GM23338 (cell line): ENCODE measurements at regions not wholly inside any gene's neighbourhood (a gene's known extent, or its start where the extent isn't known, plus 50 kb on each side); places are given as distances from the start of the nearest gene placed in this dataset.

Experiments used
- ATAC-seq: fragments of 200-7000 bp; cut with Tn5 transposase; 3 replicates; pipeline ENCODE4 v1.9.1; 2020
- DNase-seq: peaks from one replicate; pipeline ENCODE4 v3.0.0-alpha.2; 2015; ENCODE audit warnings: low spot score
- H2AFZ ChIP-seq: fragments of 200-600 bp; sonication (generic); 2 replicates; pipeline ENCODE4 v1.8.0; 2016; ENCODE audit warnings: antibody characterized with exemption, mild to moderate bottlenecking, moderate library complexity
- H3F3A ChIP-seq: fragments of 200-600 bp; sonication (generic); replicated peaks from 2 replicates; pipeline ENCODE4 v1.8.0; 2017; ENCODE audit warnings: antibody characterized with exemption, mixed run types, low read depth
- H3K27ac ChIP-seq: fragments of 200-600 bp; sonication (generic); 2 replicates; pipeline ENCODE4 v1.6.1; 2016; ENCODE audit warnings: low read depth
- H3K27me3 ChIP-seq: fragments of 200-600 bp; sonication (generic); 2 replicates; pipeline ENCODE4 v1.8.0; 2016; ENCODE audit warnings: mild to moderate bottlenecking, mixed run types, moderate library complexity; ENCODE audit not compliant: insufficient read depth
- H3K36me3 ChIP-seq: fragments of 200-600 bp; sonication (generic); 2 replicates; pipeline ENCODE4 v1.8.0; 2016; ENCODE audit warnings: mild to moderate bottlenecking; ENCODE audit not compliant: insufficient read depth
- H3K4me1 ChIP-seq: fragments of 200-600 bp; sonication (generic); 2 replicates; pipeline ENCODE4 v1.8.0; 2016; ENCODE audit warnings: mild to moderate bottlenecking, moderate library complexity; ENCODE audit not compliant: insufficient read depth
- H3K4me2 ChIP-seq: fragments of 200-600 bp; sonication (generic); 2 replicates; pipeline ENCODE4 v1.7.1; 2017; ENCODE audit warnings: mixed run types
- H3K4me3 ChIP-seq: fragments of 200-600 bp; sonication (generic); 2 replicates; pipeline ENCODE4 v1.6.1; 2016; ENCODE audit warnings: mixed run types
- H3K79me2 ChIP-seq: fragments of 200-600 bp; sonication (generic); replicated peaks from 2 replicates; pipeline ENCODE4 v1.8.0; 2017; ENCODE audit warnings: mild to moderate bottlenecking; ENCODE audit not compliant: insufficient read depth
- H3K9me2 ChIP-seq: fragments of 200-600 bp; sonication (generic); 2 replicates; pipeline ENCODE4 v1.8.0; 2017; ENCODE audit not compliant: insufficient read depth
- H4K20me1 ChIP-seq: fragments of 200-600 bp; sonication (generic); replicated peaks from 2 replicates; pipeline ENCODE4 v1.8.0; 2017; ENCODE audit warnings: mild to moderate bottlenecking; ENCODE audit not compliant: insufficient read depth
- H3K27ac Mint-ChIP-seq: 2 replicates; pipeline ENCODE4 v1.8.0; 2020; ENCODE audit warnings: inconsistent platforms, mild to moderate bottlenecking, moderate library complexity, mixed read lengths
- H3K27me3 Mint-ChIP-seq: 3 replicates; pipeline ENCODE4 v1.8.0; 2022; ENCODE audit warnings: low read depth, mild to moderate bottlenecking, moderate library complexity, mixed read lengths, inconsistent platforms; ENCODE audit not compliant: insufficient read depth, poor library complexity
- H3K36me3 Mint-ChIP-seq: 3 replicates; pipeline ENCODE4 v1.8.0; 2021; ENCODE audit warnings: low read depth, mild to moderate bottlenecking, inconsistent platforms, moderate library complexity, mixed read lengths
- H3K4me1 Mint-ChIP-seq: 3 replicates; pipeline ENCODE4 v1.8.0; 2020; ENCODE audit warnings: mild to moderate bottlenecking, inconsistent platforms, mixed read lengths
- H3K4me3 Mint-ChIP-seq: 3 replicates; pipeline ENCODE4 v1.8.0; 2021; ENCODE audit warnings: moderate library complexity, mild to moderate bottlenecking, inconsistent platforms, mixed read lengths
- H3K9me3 Mint-ChIP-seq: 3 replicates; pipeline ENCODE4 v1.8.0; 2020; ENCODE audit warnings: moderate library complexity, mild to moderate bottlenecking, inconsistent platforms, mixed read lengths
- CREB1 ChIP-seq: fragments of 250-450 bp; sonication (Bioruptor Pico); IDR thresholded peaks from 2 replicates; pipeline ENCODE4 v1.5.0; 2020; ENCODE audit warnings: low read depth, mild to moderate bottlenecking, moderate library complexity
- ETS1 ChIP-seq: IDR thresholded peaks from 2 replicates; pipeline ENCODE4 v1.6.1; 2016; ENCODE audit warnings: antibody characterized with exemption
- EZH2 ChIP-seq: fragments of 200-600 bp; sonication (generic); IDR thresholded peaks from one replicate; pipeline ENCODE4 v1.8.0; 2017; ENCODE audit warnings: antibody characterized with exemption, mild to moderate bottlenecking, low read depth; ENCODE audit not compliant: unreplicated experiment
- EZH2phosphoT487 ChIP-seq: fragments of 200-600 bp; sonication (generic); IDR thresholded peaks from one replicate; pipeline ENCODE4 v1.8.1; 2018; ENCODE audit warnings: antibody characterized with exemption; ENCODE audit not compliant: unreplicated experiment
- JUNB ChIP-seq: IDR thresholded peaks from one replicate; pipeline ENCODE4 v1.6.1; 2016; ENCODE audit warnings: antibody characterized with exemption; ENCODE audit not compliant: unreplicated experiment
- NANOG ChIP-seq: IDR thresholded peaks from 2 replicates; pipeline ENCODE4 v1.6.1; 2016; ENCODE audit warnings: antibody characterized with exemption, borderline replicate concordance
- POLR2AphosphoS5 ChIP-seq: IDR thresholded peaks from 2 replicates; pipeline ENCODE4 v1.6.1; 2016; ENCODE audit warnings: antibody characterized with exemption, low read depth
- STAT1 ChIP-seq: IDR thresholded peaks from one replicate; pipeline ENCODE4 v1.6.1; 2016; ENCODE audit warnings: antibody characterized with exemption; ENCODE audit not compliant: unreplicated experiment
- ZNF114 ChIP-seq: fragments of 250-450 bp; sonication (Bioruptor Pico); IDR thresholded peaks from 2 replicates; pipeline ENCODE4 v1.5.0; 2020; ENCODE audit warnings: mild to moderate bottlenecking, moderate library complexity
- ZNF331 ChIP-seq: fragments of 250-450 bp; sonication (Bioruptor Pico); IDR thresholded peaks from 2 replicates; pipeline ENCODE4 v1.5.0; 2020; ENCODE audit warnings: low read depth, mild to moderate bottlenecking, moderate library complexity
- TF ChIP-seq, protein P1 (sequence below), 2 experiments: fragments of 200-600 bp in 1 of 2; sonication (generic) in 1 of 2; conservative IDR thresholded peaks; 2 replicates each; pipeline versions ENCODE4 v1.5.1 to v1.6.1; 2016 to 2017; ENCODE audit warnings: antibody characterized with exemption in 2 of 2, low read depth in 2 of 2, mild to moderate bottlenecking in 2 of 2, moderate library complexity in 1 of 2
- TF ChIP-seq, protein P2 (sequence below): fragments of 250-450 bp; sonication (Bioruptor Pico); IDR thresholded peaks from 2 replicates; pipeline ENCODE4 v1.5.0; 2020; ENCODE audit warnings: mild to moderate bottlenecking, moderate library complexity
- TF ChIP-seq, protein P3 (sequence below): IDR thresholded peaks from one replicate; pipeline ENCODE4 v1.6.1; 2018; ENCODE audit warnings: antibody characterized with exemption; ENCODE audit not compliant: unreplicated experiment

- peaks cover 11% of the 10 kb centered on the region for H3K36me3 ChIP-seq
- no peaks in the 10 kb centered on the region; the same call in none of the 2 replicates for H3K9me2 ChIP-seq
- H3K27ac ChIP-seq, result no peak overlapping the region
- H3K4me1 ChIP-seq, result peaks cover 7% of the 10 kb centered on the region; the same call in 1 of the 2 replicates
- Mint-ChIP-seq H3K36me3 (peaks cover 8% of the 10 kb centered on the region), H3K27me3 (no peaks in the 10 kb centered on the region), H3K9me3 (peaks cover 8% of the 10 kb centered on the region), H3K4me1 (peaks cover 9% of the 10 kb centered on the region), H3K27ac (no peak overlapping the region), H3K4me3 (no peak overlapping the region)
- DNase-seq, result no peak
- no peak for TF ChIP-seq ETS1
- no peak for TF ChIP-seq NANOG
- no peak for TF ChIP-seq EZH2phosphoT487
- TF ChIP-seq ZNF331 (CRISPR knock-in tag), result no peak
- no peak for TF ChIP-seq STAT1
- TF ChIP-seq ZNF114 (CRISPR knock-in tag), result no peak
- TF ChIP-seq CREB1 (CRISPR knock-in tag), result no peak
- TF ChIP-seq, protein P1, sequence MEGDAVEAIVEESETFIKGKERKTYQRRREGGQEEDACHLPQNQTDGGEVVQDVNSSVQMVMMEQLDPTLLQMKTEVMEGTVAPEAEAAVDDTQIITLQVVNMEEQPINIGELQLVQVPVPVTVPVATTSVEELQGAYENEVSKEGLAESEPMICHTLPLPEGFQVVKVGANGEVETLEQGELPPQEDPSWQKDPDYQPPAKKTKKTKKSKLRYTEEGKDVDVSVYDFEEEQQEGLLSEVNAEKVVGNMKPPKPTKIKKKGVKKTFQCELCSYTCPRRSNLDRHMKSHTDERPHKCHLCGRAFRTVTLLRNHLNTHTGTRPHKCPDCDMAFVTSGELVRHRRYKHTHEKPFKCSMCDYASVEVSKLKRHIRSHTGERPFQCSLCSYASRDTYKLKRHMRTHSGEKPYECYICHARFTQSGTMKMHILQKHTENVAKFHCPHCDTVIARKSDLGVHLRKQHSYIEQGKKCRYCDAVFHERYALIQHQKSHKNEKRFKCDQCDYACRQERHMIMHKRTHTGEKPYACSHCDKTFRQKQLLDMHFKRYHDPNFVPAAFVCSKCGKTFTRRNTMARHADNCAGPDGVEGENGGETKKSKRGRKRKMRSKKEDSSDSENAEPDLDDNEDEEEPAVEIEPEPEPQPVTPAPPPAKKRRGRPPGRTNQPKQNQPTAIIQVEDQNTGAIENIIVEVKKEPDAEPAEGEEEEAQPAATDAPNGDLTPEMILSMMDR (conservative IDR thresholded peaks at IDR 0.05; ENCODE audit: low read depth in 2 of 2), result no peak
- TF ChIP-seq POLR2AphosphoS5, result no peak
- TF ChIP-seq JUNB, result no peak
- TF ChIP-seq, protein P2, sequence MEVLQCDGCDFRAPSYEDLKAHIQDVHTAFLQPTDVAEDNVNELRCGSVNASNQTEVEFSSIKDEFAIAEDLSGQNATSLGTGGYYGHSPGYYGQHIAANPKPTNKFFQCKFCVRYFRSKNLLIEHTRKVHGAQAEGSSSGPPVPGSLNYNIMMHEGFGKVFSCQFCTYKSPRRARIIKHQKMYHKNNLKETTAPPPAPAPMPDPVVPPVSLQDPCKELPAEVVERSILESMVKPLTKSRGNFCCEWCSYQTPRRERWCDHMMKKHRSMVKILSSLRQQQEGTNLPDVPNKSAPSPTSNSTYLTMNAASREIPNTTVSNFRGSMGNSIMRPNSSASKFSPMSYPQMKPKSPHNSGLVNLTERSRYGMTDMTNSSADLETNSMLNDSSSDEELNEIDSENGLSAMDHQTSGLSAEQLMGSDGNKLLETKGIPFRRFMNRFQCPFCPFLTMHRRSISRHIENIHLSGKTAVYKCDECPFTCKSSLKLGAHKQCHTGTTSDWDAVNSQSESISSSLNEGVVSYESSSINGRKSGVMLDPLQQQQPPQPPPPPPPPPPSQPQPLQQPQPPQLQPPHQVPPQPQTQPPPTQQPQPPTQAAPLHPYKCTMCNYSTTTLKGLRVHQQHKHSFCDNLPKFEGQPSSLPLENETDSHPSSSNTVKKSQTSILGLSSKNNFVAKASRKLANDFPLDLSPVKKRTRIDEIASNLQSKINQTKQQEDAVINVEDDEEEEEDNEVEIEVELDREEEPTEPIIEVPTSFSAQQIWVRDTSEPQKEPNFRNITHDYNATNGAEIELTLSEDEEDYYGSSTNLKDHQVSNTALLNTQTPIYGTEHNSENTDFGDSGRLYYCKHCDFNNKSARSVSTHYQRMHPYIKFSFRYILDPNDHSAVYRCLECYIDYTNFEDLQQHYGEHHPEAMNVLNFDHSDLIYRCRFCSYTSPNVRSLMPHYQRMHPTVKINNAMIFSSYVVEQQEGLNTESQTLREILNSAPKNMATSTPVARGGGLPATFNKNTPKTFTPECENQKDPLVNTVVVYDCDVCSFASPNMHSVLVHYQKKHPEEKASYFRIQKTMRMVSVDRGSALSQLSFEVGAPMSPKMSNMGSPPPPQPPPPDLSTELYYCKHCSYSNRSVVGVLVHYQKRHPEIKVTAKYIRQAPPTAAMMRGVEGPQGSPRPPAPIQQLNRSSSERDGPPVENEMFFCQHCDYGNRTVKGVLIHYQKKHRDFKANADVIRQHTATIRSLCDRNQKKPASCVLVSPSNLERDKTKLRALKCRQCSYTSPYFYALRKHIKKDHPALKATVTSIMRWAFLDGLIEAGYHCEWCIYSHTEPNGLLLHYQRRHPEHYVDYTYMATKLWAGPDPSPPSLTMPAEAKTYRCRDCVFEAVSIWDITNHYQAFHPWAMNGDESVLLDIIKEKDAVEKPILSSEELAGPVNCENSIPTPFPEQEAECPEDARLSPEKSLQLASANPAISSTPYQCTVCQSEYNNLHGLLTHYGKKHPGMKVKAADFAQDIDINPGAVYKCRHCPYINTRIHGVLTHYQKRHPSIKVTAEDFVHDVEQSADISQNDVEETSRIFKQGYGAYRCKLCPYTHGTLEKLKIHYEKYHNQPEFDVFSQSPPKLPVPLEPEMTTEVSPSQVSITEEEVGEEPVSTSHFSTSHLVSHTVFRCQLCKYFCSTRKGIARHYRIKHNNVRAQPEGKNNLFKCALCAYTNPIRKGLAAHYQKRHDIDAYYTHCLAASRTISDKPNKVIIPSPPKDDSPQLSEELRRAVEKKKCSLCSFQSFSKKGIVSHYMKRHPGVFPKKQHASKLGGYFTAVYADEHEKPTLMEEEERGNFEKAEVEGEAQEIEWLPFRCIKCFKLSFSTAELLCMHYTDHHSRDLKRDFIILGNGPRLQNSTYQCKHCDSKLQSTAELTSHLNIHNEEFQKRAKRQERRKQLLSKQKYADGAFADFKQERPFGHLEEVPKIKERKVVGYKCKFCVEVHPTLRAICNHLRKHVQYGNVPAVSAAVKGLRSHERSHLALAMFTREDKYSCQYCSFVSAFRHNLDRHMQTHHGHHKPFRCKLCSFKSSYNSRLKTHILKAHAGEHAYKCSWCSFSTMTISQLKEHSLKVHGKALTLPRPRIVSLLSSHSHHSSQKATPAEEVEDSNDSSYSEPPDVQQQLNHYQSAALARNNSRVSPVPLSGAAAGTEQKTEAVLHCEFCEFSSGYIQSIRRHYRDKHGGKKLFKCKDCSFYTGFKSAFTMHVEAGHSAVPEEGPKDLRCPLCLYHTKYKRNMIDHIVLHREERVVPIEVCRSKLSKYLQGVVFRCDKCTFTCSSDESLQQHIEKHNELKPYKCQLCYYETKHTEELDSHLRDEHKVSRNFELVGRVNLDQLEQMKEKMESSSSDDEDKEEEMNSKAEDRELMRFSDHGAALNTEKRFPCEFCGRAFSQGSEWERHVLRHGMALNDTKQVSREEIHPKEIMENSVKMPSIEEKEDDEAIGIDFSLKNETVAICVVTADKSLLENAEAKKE (CRISPR knock-in tag), result no peak
- TF ChIP-seq EZH2, result no peak
- TF ChIP-seq, protein P3, sequence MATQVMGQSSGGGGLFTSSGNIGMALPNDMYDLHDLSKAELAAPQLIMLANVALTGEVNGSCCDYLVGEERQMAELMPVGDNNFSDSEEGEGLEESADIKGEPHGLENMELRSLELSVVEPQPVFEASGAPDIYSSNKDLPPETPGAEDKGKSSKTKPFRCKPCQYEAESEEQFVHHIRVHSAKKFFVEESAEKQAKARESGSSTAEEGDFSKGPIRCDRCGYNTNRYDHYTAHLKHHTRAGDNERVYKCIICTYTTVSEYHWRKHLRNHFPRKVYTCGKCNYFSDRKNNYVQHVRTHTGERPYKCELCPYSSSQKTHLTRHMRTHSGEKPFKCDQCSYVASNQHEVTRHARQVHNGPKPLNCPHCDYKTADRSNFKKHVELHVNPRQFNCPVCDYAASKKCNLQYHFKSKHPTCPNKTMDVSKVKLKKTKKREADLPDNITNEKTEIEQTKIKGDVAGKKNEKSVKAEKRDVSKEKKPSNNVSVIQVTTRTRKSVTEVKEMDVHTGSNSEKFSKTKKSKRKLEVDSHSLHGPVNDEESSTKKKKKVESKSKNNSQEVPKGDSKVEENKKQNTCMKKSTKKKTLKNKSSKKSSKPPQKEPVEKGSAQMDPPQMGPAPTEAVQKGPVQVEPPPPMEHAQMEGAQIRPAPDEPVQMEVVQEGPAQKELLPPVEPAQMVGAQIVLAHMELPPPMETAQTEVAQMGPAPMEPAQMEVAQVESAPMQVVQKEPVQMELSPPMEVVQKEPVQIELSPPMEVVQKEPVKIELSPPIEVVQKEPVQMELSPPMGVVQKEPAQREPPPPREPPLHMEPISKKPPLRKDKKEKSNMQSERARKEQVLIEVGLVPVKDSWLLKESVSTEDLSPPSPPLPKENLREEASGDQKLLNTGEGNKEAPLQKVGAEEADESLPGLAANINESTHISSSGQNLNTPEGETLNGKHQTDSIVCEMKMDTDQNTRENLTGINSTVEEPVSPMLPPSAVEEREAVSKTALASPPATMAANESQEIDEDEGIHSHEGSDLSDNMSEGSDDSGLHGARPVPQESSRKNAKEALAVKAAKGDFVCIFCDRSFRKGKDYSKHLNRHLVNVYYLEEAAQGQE, result no peak
- H3K4me3 ChIP-seq, result no peak overlapping the region
- no peak overlapping the region for H3K4me2 ChIP-seq
- ATAC-seq, result no peak
- H2AFZ ChIP-seq, result no peak overlapping the region
- H4K20me1 ChIP-seq, result no peaks in the 10 kb centered on the region
- no peaks in the 10 kb centered on the region for H3K79me2 ChIP-seq
- H3F3A ChIP-seq, result no peaks in the 10 kb centered on the region
- H3K27me3 ChIP-seq, result no peaks in the 10 kb centered on the region
These were observed 477.6 kb downstream of the TLE1 start for GRCh38 chr9:81211741-81212140.
